Activated naive CD8-positive, alpha-beta T cell treated with anti-CD3 and anti-CD28 coated beads, Interleukin-2, amount 10 ng/mL, durations not matched to agents 7 days and 5 days (primary cell): ENCODE measurements at regions not wholly inside any gene's neighbourhood (a gene's known extent, or its start where the extent isn't known, plus 50 kb on each side); places are given as distances from the start of the nearest gene placed in this dataset.
"Not testable (repeated sequence)": the region's sequence is repeated elsewhere in the genome, so short reads cannot be mapped to it uniquely, and the experiment has no call there.

Experiments
- ATAC-seq: fragments of 150-1000 bp; cut with Tn5 transposase; one replicate; pipeline ENCODE4 v1.10.0; 2021; ENCODE audit warnings: low read depth, moderate library complexity
- POLR2A ChIA-PET: fragments of 350-600 bp; sonication (Branson Sonifier 250); formaldehyde crosslinking; loops from one replicate; lab custom pipeline; 2021; ENCODE audit warnings: antibody characterized with exemption; lab: Charles Lee
- DNase-seq: peaks from one replicate; pipeline ENCODE4 v3.0.0; 2021
- H3K27ac Mint-ChIP-seq: one replicate; pipeline ENCODE4 v1.8.0; 2022; ENCODE audit warnings: mild to moderate bottlenecking, mixed read lengths
- H3K27me3 Mint-ChIP-seq: one replicate; pipeline ENCODE4 v1.8.0; 2022; ENCODE audit warnings: mild to moderate bottlenecking, moderate library complexity, mixed read lengths
- H3K36me3 Mint-ChIP-seq: one replicate; pipeline ENCODE4 v1.8.0; 2021; ENCODE audit warnings: mild to moderate bottlenecking, mixed read lengths
- H3K4me1 Mint-ChIP-seq: one replicate; pipeline ENCODE4 v1.8.0; 2021; ENCODE audit warnings: mixed read lengths
- H3K4me3 Mint-ChIP-seq: one replicate; pipeline ENCODE4 v1.8.0; 2022; ENCODE audit warnings: mild to moderate bottlenecking, moderate library complexity, mixed read lengths
- H3K9me3 Mint-ChIP-seq: one replicate; pipeline ENCODE4 v1.8.0; 2021; ENCODE audit warnings: mixed read lengths

- no peaks in the 10 kb centered on the region for H3K9me3 Mint-ChIP-seq
- POLR2A ChIA-PET: no interaction called here
- H3K27me3 Mint-ChIP-seq: no peaks in the 10 kb centered on the region
- no peak overlapping the region for H3K27ac Mint-ChIP-seq
- no peak overlapping the region for H3K4me3 Mint-ChIP-seq
- ATAC-seq: no peak
- no peak for DNase-seq
- H3K36me3 Mint-ChIP-seq: no peaks in the 10 kb centered on the region
- no peaks in the 10 kb centered on the region for H3K4me1 Mint-ChIP-seq
Measured at GRCh38 chr5:163248871-163249270, 188.5 kb upstream of the CCNG1 start.

- ATAC-seq (no peak), DNase-seq (no peak)
- H3K36me3 Mint-ChIP-seq: no peaks in the 10 kb centered on the region
- no peak overlapping the region for H3K4me3 Mint-ChIP-seq
- no peak overlapping the region for H3K27ac Mint-ChIP-seq
- H3K9me3 Mint-ChIP-seq: no peaks in the 10 kb centered on the region
- no peaks in the 10 kb centered on the region for H3K27me3 Mint-ChIP-seq
- no peaks in the 10 kb centered on the region for H3K4me1 Mint-ChIP-seq
- POLR2A ChIA-PET: no interaction called here
Measured at GRCh38 chr5:163252950-163253349, 184.4 kb upstream of the CCNG1 start.

GRCh38 chr5:163259495-163259894, 177.9 kb upstream of the CCNG1 start:
- no peaks in the 10 kb centered on the region for H3K9me3 Mint-ChIP-seq
- POLR2A ChIA-PET: no interaction called here
- H3K27ac Mint-ChIP-seq: no peak overlapping the region
- ATAC-seq: no peak
- no peak overlapping the region for H3K4me3 Mint-ChIP-seq
- no peak for DNase-seq
- no peaks in the 10 kb centered on the region for H3K27me3 Mint-ChIP-seq
- no peaks in the 10 kb centered on the region for H3K4me1 Mint-ChIP-seq
- no peaks in the 10 kb centered on the region for H3K36me3 Mint-ChIP-seq

- no peaks in the 10 kb centered on the region for H3K9me3 Mint-ChIP-seq
- no peak overlapping the region for H3K4me3 Mint-ChIP-seq
- H3K4me1 Mint-ChIP-seq: no peaks in the 10 kb centered on the region
Measured at GRCh38 chr5:163260471-163260870, 176.9 kb upstream of the CCNG1 start.

GRCh38 chr5:163260961-163261360, 176.4 kb upstream of the CCNG1 start:
- POLR2A ChIA-PET: no interaction called here
- Mint-ChIP-seq H3K27me3 (no peaks in the 10 kb centered on the region), H3K9me3 (no peaks in the 10 kb centered on the region), H3K4me1 (no peaks in the 10 kb centered on the region), H3K4me3 (no peak overlapping the region), H3K27ac (no peak overlapping the region), H3K36me3 (no peaks in the 10 kb centered on the region)
- ATAC-seq (no peak), DNase-seq (no peak)

More at GRCh38 chr5:163260471-163260870, 176.9 kb upstream of the CCNG1 start:
- POLR2A ChIA-PET: no interaction called here
- no peak overlapping the region for H3K27ac Mint-ChIP-seq
- no peaks in the 10 kb centered on the region for H3K36me3 Mint-ChIP-seq
- no peak for DNase-seq
- ATAC-seq: no peak
- H3K27me3 Mint-ChIP-seq: no peaks in the 10 kb centered on the region

- Mint-ChIP-seq H3K27ac (no peak overlapping the region), H3K36me3 (no peaks in the 10 kb centered on the region), H3K9me3 (no peaks in the 10 kb centered on the region), H3K4me1 (no peaks in the 10 kb centered on the region), H3K4me3 (no peak overlapping the region), H3K27me3 (no peaks in the 10 kb centered on the region)
- DNase-seq (no peak), ATAC-seq (no peak)
- POLR2A ChIA-PET: no interaction called here
Measured at GRCh38 chr5:163261647-163262269, 175.6 kb upstream of the CCNG1 start.

GRCh38 chr5:163266249-163266648, 171.1 kb upstream of the CCNG1 start:
- H3K27me3 Mint-ChIP-seq, H3K9me3 Mint-ChIP-seq, ATAC-seq, H3K36me3 Mint-ChIP-seq, H3K4me3 Mint-ChIP-seq, H3K27ac Mint-ChIP-seq, DNase-seq, H3K4me1 Mint-ChIP-seq, POLR2A ChIA-PET: not testable (repeated sequence)

- Mint-ChIP-seq H3K4me3 (no peak overlapping the region), H3K4me1 (no peaks in the 10 kb centered on the region), H3K36me3 (no peaks in the 10 kb centered on the region), H3K9me3 (no peaks in the 10 kb centered on the region), H3K27me3 (no peaks in the 10 kb centered on the region), H3K27ac (no peak overlapping the region)
- ATAC-seq: no peak
- POLR2A ChIA-PET: no interaction called here
- no peak for DNase-seq
Measured at GRCh38 chr5:163269624-163270023, 167.8 kb upstream of the CCNG1 start.

- Mint-ChIP-seq H3K9me3 (no peaks in the 10 kb centered on the region), H3K27me3 (peaks cover 2% of the 10 kb centered on the region), H3K4me3 (no peak overlapping the region), H3K36me3 (no peaks in the 10 kb centered on the region), H3K4me1 (no peaks in the 10 kb centered on the region), H3K27ac (no peak overlapping the region)
- ATAC-seq (no peak), DNase-seq (no peak)
- POLR2A ChIA-PET: no interaction called here
Measured at GRCh38 chr5:163276466-163276865, 160.9 kb upstream of the CCNG1 start.

GRCh38 chr5:163280897-163281296, 156.5 kb upstream of the CCNG1 start:
- not testable (repeated sequence) for H3K27ac Mint-ChIP-seq

GRCh38 chr5:163281512-163281911, 155.9 kb upstream of the CCNG1 start:
- Mint-ChIP-seq H3K36me3 (no peaks in the 10 kb centered on the region), H3K27me3 (peaks cover 2% of the 10 kb centered on the region), H3K9me3 (no peaks in the 10 kb centered on the region), H3K27ac (no peak overlapping the region), H3K4me3 (no peak overlapping the region), H3K4me1 (no peaks in the 10 kb centered on the region)
- DNase-seq (no peak), ATAC-seq (no peak)
- POLR2A ChIA-PET: no interaction called here

More at GRCh38 chr5:163280897-163281296, 156.5 kb upstream of the CCNG1 start:
- H3K9me3 Mint-ChIP-seq, DNase-seq, H3K27me3 Mint-ChIP-seq, H3K4me1 Mint-ChIP-seq, ATAC-seq, H3K36me3 Mint-ChIP-seq, H3K4me3 Mint-ChIP-seq, POLR2A ChIA-PET: not testable (repeated sequence)

GRCh38 chr5:163293836-163294235, 143.6 kb upstream of the CCNG1 start:
- Mint-ChIP-seq H3K36me3 (no peaks in the 10 kb centered on the region), H3K9me3 (no peaks in the 10 kb centered on the region), H3K4me1 (no peaks in the 10 kb centered on the region), H3K27ac (no peak overlapping the region), H3K27me3 (peaks cover 1% of the 10 kb centered on the region), H3K4me3 (no peak overlapping the region)
- DNase-seq (no peak), ATAC-seq (no peak)
- POLR2A ChIA-PET: no interaction called here

GRCh38 chr5:163303718-163304117, 133.7 kb upstream of the CCNG1 start:
- H3K4me3 Mint-ChIP-seq: no peak overlapping the region

GRCh38 chr5:163305655-163306054, 131.7 kb upstream of the CCNG1 start:
- peaks cover 8% of the 10 kb centered on the region for H3K27me3 Mint-ChIP-seq
- DNase-seq: no peak
- H3K36me3 Mint-ChIP-seq: no peaks in the 10 kb centered on the region
- H3K9me3 Mint-ChIP-seq: no peaks in the 10 kb centered on the region
- no peak overlapping the region for H3K4me3 Mint-ChIP-seq
- POLR2A ChIA-PET: no interaction called here
- no peaks in the 10 kb centered on the region for H3K4me1 Mint-ChIP-seq
- ATAC-seq: no peak
- no peak overlapping the region for H3K27ac Mint-ChIP-seq

More at GRCh38 chr5:163303718-163304117, 133.7 kb upstream of the CCNG1 start:
- POLR2A ChIA-PET: no interaction called here
- Mint-ChIP-seq H3K27ac (no peak overlapping the region), H3K4me1 (no peaks in the 10 kb centered on the region), H3K27me3 (peaks cover 15% of the 10 kb centered on the region), H3K9me3 (no peaks in the 10 kb centered on the region), H3K36me3 (no peaks in the 10 kb centered on the region)
- ATAC-seq (no peak), DNase-seq (no peak)

- H3K9me3 Mint-ChIP-seq: no peaks in the 10 kb centered on the region
- H3K27me3 Mint-ChIP-seq: peaks cover 5% of the 10 kb centered on the region
- no peaks in the 10 kb centered on the region for H3K36me3 Mint-ChIP-seq
- DNase-seq: no peak
- POLR2A ChIA-PET: no interaction called here
- H3K27ac Mint-ChIP-seq: no peak overlapping the region
- no peak overlapping the region for H3K4me3 Mint-ChIP-seq
- no peak for ATAC-seq
- H3K4me1 Mint-ChIP-seq: no peaks in the 10 kb centered on the region
Measured at GRCh38 chr5:163306421-163306820, 131.0 kb upstream of the CCNG1 start.
